Middle frontal gyrus (tissue), 1 donor: ENCODE measurements at regions not wholly inside any gene's neighbourhood (a gene's known extent, or its start where the extent isn't known, plus 50 kb on each side); places are given as distances from the start of the nearest gene placed in this dataset.

ENCODE experiments used
- DNase-seq: peaks from one replicate; pipeline ENCODE4 v3.0.0-alpha.2; 2015; ENCODE audit warnings: low spot score; ENCODE audit errors: extremely low spot score

DNA sequence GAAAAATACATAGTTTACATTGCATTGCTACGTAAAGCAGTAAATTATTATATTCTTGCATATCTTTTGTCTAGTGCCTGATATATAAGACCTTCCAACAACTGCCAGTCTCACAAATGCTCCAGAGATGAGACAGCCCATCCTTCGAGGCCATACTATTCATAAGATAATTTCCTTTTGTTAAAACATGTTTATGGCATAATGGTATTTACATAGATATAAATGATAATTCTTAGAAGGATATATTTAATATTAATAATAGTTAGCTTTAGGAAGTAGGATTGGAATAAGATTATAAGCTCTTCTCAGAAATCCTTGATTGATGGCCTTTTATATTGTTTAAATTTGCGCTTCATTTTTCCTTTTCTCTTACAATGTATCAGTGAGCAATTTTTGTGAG is 1410.1 kb upstream of the MIR17HG start:
- DNase-seq = no peak

DNA sequence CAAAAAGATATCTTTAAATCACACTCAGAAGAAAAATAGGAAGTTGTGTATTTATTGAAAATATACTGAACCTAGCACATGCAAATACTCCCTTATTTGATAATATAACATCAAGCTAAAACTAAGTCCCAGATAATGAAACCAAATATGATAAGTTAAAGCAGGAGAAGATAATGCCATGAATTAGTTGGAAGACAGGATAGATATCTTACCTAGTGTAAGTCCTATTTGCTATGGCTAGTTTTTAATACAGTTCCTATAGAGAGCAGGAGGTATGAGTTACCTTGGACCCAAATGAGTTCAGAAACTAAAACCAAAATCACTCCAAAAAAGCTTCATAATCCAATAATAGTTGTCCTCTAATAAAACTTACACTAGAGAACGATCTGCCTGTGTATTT is 1407.1 kb upstream of the MIR17HG start:
- no peak for DNase-seq

DNA sequence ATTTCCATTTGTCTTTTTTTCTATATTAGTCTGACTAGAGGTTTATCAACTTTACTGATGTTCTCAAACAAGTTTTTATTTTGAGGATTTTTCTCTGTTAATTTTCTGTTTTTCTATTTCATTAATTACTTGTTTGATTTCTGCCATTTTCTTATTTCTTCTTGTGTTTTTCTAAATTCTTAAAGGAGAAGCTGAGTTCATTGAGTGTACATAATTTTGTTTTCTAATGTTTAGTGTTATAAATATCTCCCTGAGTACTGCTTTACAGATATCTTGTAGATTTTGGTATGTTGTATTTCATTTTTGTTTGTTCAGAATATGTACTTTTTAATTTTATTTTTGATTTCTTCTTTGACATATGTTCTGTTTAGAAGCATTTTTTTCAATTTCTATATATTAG is 1404.3 kb upstream of the MIR17HG start:
- no peak for DNase-seq

DNA sequence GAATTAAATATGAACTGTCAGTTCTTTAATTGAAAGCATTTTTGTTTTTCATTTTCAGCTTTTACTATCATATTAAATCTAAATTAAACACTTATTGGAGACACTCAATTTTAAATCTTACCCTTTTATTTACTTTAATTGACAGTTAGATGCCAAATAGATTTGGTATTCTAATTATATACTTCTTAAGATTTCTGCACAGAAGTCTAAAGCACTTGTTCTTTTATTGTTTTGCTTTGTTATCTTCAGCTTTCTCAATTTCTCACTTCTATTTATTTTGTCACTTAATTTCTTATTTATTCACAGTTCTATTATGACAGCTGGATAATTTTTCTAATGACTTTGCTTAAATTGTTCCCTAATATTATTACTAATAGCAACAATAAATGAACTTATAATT is 1397.3 kb upstream of the MIR17HG start:
- no peak for DNase-seq

DNA sequence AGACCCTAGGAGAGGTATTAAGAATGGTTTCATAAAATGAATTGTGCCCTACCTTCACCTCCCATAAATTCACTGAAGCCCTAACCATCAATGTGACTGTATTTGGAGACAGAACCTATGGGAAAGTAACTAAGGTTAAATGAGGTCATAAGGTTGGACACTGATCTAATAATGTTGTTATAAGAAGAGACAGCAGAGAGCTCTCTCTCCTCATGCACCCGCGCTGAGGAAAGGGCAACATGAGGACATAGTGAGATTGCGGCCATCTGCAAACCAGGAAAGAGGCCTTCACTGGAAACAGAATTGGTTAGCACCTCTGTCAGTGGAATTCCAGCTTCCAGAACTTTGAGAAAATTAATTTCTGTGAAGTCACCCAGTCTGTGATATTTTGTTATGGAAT is 1396.1 kb upstream of the MIR17HG start:
- no peak for DNase-seq

DNA sequence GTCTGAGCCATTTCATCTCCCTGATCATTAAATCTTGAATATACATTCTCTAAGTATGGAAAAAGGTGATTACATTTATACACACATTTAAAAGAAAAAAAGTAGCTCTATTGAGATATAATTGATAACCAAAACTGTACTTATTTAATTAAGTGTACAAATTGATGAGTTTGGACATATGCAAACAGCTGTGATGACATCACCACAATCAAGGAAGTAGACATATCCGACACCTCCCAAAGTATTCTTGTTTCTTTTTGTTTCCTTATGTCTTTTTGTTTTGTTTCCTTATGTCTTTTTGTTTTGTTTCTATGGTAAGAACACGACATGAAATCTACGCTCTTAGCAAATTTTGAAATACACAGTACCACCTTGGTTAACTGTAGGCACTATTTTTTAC is 1393.9 kb upstream of the MIR17HG start:
- no peak for DNase-seq

DNA sequence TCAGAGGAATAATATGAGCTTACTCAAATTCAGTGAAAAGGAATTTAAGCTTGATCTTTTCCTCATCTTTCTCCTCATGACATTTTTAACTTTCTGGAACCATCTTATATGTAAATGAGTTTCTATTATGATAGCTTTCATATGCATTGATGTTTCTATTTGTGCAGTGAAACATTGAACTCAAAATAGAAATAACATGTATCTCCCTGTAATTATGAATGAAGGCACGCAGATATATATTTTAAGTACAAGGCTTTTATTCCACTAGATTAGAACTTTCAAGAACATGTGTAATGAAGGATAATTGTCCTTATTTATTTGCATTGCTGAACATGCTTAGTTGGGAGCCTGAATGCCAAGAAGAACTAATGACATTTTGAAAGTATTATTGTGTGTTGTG is 1391.7 kb upstream of the MIR17HG start:
- no peak for DNase-seq

DNA sequence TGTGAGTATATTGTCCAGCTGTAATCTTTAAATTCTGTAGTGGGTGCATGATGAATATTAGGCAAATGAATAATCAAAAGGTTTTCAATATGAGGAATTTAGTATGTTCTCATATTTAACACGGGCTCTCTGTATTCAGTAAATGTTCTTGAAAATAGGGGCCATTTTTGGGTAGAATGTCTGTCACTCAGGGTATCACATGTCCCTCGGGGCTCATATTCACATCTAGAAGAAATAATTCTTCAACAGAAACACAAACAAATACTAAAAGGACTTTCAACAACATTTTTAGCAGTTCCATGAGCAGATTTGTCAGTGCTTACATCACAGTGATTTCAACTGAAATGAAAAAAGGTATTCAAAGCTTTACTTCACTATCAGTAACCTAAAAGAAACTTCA is 1388.4 kb upstream of the MIR17HG start:
- no peak for DNase-seq

DNA sequence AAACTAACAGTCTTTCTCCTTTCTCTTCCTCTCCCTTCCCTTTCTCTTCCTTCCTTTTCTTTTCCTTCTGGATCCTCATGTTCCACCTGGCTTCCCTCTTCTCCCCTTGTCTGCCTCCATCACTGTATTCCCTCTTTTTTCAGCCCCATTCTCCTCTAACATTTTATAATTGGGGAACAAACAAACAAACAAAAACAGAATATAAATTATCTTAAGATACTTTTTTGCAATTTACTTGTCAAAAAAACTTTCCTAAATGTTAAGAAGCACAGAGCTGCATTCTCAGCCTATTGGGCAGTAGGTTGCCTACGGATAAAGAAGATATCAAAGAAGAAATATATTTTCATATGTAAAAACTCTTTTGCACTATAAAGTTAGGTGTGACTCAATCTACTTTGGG is 1382.2 kb upstream of the MIR17HG start:
- no peak for DNase-seq

DNA sequence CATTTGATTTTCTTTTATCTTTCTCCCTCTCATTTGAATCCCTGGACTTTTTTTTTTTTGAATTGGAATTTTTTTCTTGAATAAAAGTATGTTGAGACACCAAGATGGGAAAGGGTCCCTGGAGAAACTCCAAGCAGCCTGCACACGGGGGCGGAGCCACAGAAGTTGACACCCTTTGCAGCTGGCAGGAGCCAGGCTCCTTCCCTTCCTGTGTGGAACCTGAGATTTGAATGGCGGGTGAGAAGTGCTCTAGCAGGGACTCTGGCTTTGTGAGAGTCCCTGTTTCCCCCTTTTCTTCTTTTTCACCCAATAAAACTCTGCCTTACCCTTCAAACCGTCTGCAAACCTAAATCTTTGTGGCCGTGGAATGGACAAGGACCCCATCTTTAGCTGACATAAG is 1381.0 kb upstream of the MIR17HG start:
- no peak for DNase-seq

DNA sequence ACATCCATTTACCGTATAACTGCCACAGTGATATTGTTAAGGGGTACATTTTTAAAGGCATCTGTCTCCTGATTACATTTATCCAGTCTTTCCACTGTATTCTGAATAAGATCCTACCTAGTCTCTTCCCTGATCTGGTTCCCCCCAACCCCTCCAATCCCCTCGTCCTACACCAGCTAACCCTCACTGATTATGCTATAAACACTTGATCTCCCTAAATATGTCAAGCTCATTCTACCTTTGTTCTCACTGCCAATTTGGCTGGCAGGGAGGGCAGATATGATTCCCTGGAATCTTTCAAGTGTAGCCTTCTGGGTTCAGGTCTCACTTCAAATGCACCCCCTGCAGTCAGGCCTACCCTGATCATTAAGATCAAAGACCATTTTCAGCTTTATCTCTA is 1379.8 kb upstream of the MIR17HG start:
- DNase-seq = no peak

DNA sequence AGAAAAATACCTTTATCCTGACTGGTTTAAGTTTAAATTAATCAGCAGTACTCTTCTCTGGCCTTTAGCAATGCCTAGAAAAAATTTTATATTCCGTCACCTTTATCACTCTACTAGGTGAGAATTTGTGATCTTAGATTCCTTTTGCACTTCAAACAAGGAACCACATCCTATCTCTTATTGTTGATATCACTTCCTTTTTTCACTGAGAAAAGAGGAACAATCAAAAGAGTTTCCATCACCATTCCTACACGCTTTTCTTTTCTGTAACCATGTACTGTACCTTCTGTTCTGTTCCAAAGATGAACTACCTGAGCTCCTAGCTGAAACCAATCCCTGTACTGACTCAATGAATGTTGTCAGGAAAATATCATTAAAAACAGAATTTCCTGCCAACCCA is 1379.0 kb upstream of the MIR17HG start:
- no peak for DNase-seq

DNA sequence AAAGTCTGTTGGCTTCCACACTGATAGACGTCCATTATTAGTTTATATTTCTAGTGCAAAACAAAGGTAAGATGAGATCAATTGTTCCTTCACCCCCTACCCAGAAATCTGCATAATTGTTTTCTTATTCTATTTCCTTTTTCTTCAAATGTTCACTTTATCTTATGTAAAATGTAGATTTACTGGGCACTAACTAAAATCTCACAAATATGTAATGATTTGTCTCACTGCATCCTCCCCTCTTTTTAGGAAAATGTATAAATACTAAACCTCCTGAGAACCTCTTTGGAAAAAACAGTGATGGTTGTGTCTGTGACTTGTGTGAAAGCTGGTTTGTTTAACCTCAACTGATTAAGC is 1377.2 kb upstream of the MIR17HG start:
- DNase-seq = no peak

DNA sequence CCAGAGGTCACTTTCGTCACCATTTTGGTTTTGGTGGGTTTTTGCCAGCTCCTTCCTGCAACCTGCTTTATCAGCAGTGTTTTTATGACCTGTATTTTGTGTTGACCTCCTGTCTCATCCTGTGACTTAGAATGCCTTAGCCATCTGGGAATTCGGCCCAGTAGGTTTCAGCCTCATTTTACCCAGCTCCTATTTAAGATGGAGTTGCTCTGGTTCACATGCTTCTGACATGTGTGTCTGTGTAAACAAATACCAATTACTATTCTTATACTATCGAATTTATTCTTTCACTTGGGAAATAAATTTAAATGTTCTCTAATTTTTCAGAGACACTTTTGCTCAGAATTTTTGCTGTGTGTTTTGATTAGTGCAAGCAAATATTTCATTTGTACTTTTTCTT is 1370.3 kb upstream of the MIR17HG start:
- DNase-seq = no peak

DNA sequence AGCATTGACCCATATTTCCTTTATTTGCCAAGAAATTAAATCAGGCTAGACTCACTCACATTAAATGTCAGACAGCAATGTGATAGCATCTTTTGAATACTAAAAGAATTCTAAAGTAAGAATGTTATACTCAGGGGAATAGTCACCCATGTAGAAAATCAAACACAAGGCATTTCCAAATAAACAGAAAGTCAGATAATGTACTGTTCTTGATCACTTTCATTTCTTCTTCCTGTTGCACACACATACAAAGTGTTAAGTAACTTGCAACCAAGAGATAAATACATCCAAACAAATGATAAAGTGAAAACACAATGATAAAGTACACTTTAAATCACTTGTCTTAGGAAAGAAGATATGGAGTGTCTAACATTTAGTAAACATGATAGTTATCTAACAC is 1366.6 kb upstream of the MIR17HG start:
- DNase-seq = no peak

DNA sequence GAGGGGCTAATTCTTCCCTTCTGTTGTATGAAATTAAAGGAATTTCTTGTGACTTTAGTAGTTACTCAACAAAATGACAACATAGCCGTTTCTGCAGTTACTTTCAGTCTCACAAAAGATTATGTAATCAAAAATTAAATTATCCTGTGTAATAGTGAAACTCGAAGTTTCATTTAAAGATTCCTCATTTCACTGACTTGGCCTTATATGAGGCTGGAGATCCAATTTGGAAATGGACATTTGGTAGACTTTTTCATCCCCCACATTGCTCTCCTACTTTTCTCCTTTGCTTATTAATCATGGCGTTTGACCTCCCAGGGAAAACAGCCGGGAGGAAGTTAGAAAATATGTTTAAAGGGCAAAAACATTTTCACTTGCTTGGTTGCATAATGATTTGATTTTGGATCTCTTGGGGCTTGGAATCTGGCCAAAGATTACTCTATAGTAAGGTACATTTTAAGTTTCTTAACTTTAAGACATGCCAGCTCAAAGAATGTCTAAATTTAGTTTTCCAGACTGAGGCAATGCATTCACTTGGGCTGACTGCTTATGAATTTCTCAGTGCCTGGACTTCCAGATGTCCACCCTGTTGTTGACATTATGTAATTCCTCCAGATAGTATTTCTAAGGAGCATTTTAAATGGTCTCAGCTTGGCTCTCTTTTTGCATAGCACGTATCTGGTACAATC is 1364.9 kb upstream of the MIR17HG start:
- DNase-seq = no peak

DNA sequence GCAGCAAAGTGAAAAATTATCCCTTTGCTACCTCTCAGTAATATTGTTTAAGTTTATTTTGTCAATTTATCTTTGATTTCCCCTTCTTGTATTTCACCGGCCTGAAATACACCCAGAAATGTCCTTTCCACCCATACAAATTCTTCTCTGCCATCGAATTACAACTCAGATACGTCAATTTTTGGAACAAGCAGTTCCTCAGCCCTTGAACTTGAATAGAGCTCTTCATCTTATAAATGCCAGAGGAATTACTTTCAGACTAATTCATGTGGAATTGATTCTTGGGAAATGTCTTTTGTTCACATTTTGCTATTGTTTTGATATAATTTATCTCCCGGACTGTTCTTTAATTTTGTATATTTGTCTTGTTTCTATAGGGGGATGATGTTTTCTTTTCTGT is 1359.3 kb upstream of the MIR17HG start:
- DNase-seq = no peak

DNA sequence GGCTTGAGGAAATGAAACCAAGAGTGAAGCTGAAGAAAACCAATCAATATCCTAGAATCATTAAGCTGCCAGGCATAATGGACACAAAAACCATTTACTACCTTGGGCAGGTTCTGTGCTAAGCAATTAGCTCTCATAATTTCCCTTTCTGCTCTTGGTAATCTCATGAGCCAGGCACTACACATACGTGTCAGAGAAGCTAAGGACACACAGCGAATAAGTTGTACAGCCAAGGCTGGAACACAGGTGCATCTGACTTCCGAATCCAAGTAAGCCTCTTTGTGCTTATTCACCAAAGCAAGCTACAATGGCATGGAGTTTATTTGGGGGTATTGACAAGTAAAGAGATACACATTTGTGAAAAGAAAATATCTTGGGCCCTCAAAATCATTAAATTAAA is 1343.9 kb upstream of the MIR17HG start:
- DNase-seq = no peak

DNA sequence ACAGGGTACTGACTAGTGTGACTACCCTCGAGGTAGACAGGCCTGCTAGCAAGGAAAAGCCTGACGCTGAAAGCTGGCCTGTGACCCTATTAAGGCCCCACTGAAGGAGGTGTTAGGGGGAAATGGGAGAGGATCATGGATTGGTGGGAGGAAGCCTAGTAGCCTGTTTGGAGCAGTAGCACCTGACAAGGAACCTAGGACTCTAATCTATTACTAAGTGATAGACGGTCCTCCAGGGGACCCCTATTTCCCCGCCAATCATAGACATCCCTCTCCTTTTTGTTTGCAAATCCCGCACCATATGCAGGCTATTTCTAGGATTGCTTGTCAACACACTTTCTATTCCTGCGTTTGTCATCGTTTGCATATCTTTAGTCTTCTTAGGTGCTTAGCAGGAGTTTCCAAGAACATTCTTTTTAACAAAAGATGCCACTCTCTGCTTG is 1338.8 kb upstream of the MIR17HG start:
- no peak for DNase-seq

DNA sequence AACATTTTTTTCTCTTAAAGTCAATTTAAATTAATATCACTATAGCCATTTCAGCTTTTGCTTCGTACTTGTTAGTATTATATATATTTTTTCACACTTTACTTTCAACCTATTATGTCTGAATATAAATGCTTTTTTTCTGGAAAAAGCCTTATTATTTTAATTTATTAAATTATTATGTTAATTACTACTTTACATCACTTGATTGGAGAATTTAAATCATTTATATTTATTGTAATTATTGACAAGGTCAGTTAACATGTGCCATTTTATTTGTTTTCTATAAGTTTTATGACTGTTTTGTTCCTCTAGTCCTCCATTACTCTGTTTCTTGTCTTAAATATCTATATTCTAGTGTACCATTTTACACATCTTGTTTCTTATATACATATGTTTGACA is 1333.4 kb upstream of the MIR17HG start:
- DNase-seq = no peak

DNA sequence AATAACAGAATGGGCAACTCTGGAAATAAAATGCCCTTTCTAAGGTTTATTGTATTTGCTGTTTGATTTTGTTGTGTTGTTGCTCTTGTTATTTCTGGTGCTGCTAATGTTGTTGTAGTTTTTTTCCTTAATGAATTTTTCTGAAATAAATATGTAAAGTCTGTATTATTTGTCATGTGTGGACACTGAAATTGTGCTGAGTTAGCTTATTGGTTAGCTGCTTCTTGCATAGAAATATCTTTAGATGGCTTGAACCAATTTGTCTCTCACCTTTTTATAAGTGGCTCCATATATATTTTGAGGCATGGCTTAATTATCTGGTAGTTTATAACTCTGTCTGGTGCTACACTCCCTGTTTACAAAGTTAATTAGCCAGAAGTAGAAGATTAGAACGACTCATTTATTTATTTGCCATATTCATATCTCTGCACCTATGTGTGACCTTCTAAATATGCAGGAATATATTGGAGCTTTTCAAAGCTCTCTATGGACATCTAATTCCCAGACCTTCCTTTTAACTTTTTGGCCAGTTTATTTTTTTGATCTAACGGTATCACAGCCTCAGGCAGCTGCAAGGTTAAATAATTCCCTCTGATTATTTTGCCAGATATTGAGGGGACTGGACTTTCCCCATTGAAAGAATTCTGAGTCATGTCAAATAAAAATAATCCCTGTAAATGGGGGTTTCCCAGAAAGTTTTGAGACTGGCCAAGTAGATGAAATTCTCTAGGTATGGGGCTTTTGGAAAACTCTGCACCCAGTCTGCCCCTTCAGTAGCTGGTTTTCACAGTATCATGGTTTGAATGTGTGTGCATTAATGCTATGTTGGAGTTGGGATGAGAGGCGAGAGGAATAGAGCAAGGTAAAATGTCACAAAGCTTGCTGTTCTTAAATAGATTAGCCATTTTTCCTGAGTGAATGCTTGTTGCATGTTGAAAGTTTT is 1331.7 kb upstream of the MIR17HG start:
- DNase-seq = no peak

DNA sequence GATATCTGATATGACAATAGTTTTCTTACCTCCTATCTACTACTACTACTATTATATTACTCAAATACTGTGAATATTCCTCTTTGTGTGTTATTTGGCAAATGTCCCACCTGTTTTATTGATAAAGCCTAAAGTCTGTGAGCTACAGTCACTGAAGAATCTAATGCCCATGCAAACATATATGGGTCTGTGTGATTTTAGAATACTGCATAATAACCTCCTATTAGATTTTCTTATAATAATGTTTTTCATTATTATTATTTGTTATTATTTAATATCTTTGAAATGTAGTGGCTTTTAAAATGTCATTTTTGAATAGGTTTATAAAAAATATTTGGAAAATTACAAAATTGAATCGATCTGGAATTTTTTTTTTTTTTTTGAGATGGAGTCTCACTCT is 1330.8 kb upstream of the MIR17HG start:
- no peak for DNase-seq

DNA sequence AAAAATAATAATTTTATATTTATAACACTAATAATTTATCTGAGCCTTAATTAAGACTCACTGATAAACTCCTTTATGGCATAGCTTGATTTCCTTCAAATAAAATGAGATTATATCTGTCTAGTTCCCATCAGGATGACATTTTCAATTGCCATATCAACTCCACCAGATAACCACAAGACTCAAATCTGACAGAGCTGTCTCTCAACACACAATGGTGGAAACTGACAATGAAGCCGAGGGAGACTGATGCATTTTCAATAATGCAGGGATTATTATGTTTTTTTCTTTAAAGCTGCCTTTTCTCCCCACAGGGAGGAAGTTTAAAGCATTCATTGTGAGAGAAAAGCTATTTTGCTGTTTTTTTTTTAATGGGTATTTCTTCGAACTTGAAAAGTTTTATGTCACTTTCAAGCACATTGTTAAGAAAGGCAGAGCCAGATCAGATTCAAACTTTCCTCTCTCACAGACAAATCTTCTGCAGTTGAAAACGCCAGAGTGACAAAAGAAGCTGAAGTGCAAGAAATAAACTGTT is 1326.9 kb upstream of the MIR17HG start:
- DNase-seq = no peak
